Nephron progenitor cell (in vitro differentiated cells): ENCODE measurements at regions not wholly inside any gene's neighbourhood (a gene's known extent, or its start where the extent isn't known, plus 50 kb on each side); places are given as distances from the start of the nearest gene placed in this dataset.

Experiments
- DNase-seq: peaks from one replicate; pipeline ENCODE4 v3.0.0; 2021
- H3K27ac Mint-ChIP-seq: 2 replicates; pipeline ENCODE4 v1.8.0; 2021; ENCODE audit warnings: mild to moderate bottlenecking, moderate library complexity, mixed read lengths
- H3K27me3 Mint-ChIP-seq: 2 replicates; pipeline ENCODE4 v1.8.0; 2021; ENCODE audit warnings: mild to moderate bottlenecking, low read depth, mixed read lengths; ENCODE audit not compliant: poor library complexity
- H3K36me3 Mint-ChIP-seq: 2 replicates; pipeline ENCODE4 v1.8.0; 2021; ENCODE audit warnings: low read depth, mixed read lengths
- H3K4me1 Mint-ChIP-seq: 2 replicates; pipeline ENCODE4 v1.8.0; 2021; ENCODE audit warnings: mixed read lengths
- H3K4me3 Mint-ChIP-seq: 2 replicates; pipeline ENCODE4 v1.8.0; 2021; ENCODE audit warnings: mild to moderate bottlenecking, moderate library complexity, mixed read lengths
- H3K9me3 Mint-ChIP-seq: 2 replicates; pipeline ENCODE4 v1.8.0; 2021; ENCODE audit warnings: mild to moderate bottlenecking, moderate library complexity, mixed read lengths
- CTCF ChIP-seq: fragments of 200-600 bp; sonication (generic); IDR thresholded peaks from 2 replicates; pipeline ENCODE4 v1.5.0; 2021; ENCODE audit warnings: antibody characterized with exemption

GRCh38 chr3:115488409-115488808 lies 134.9 kb upstream of the GAP43 start:
- H3K27ac Mint-ChIP-seq: peak overlapping the region; percentile 22
- DNase-seq: no peak
- H3K36me3 Mint-ChIP-seq: no peaks in the 10 kb centered on the region
- H3K4me1 Mint-ChIP-seq: no peaks in the 10 kb centered on the region
- TF ChIP-seq CTCF: no peak
- peaks cover 4% of the 10 kb centered on the region for H3K27me3 Mint-ChIP-seq
- H3K9me3 Mint-ChIP-seq: no peaks in the 10 kb centered on the region
- H3K4me3 Mint-ChIP-seq: no peak overlapping the region

DNA sequence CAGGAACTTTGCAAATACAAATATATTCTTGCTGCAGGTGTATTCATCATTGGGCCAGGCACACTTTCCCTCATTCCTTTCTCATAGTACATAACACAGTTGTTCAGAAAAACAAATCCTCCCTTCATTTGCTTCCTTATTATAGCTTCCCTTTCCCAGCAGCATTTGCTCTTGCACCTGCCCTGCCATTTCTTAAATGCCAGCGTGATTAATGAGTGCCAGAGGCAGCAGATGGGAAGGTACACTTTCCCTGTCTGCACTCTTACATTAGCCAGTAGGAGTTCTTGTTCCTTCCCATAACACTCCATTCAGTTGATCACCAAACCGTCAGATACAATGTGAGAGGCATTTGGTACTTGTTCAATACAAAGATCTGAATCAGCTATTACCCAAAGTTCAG lies 128.5 kb upstream of the GAP43 start:
- Mint-ChIP-seq H3K9me3 (no peaks in the 10 kb centered on the region), H3K27me3 (peaks cover 3% of the 10 kb centered on the region), H3K4me1 (no peaks in the 10 kb centered on the region), H3K36me3 (no peaks in the 10 kb centered on the region), H3K4me3 (no peak overlapping the region), H3K27ac (no peak overlapping the region)
- no peak for DNase-seq
- no peak for TF ChIP-seq CTCF

- Mint-ChIP-seq H3K4me1 (no peaks in the 10 kb centered on the region), H3K27me3 (peaks cover 3% of the 10 kb centered on the region), H3K27ac (no peak overlapping the region), H3K4me3 (no peak overlapping the region), H3K9me3 (no peaks in the 10 kb centered on the region), H3K36me3 (no peaks in the 10 kb centered on the region)
- TF ChIP-seq CTCF: no peak
- DNase-seq: no peak
Measured at GRCh38 chr3:115498421-115498820, 124.9 kb upstream of the GAP43 start.

GRCh38 chr3:115498898-115499297 lies 124.4 kb upstream of the GAP43 start:
- H3K36me3 Mint-ChIP-seq: no peaks in the 10 kb centered on the region
- no peak overlapping the region for H3K4me3 Mint-ChIP-seq
- H3K27ac Mint-ChIP-seq: no peak overlapping the region
- H3K27me3 Mint-ChIP-seq: peaks cover 3% of the 10 kb centered on the region
- no peaks in the 10 kb centered on the region for H3K9me3 Mint-ChIP-seq
- H3K4me1 Mint-ChIP-seq: no peaks in the 10 kb centered on the region
- TF ChIP-seq CTCF: no peak
- no peak for DNase-seq

DNA sequence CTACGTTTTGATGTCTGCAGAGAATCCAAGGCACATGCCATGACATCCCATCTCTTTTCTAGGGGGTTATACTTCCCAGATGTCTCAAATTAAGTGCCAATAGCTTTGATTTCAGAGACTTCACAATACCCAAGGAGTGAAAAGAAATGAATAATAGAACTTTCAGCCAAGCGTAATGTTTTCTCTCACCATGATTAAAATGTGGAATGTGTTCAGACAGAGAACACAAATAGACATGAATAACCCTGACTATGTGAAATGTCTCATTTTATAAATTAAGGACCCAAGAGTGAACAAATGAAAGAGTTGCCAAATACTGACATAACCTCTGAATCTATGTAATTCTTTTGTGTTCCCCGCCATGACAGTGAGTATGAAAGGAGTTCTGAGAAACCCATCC lies 123.6 kb upstream of the GAP43 start:
- H3K36me3 Mint-ChIP-seq: no peaks in the 10 kb centered on the region
- no peaks in the 10 kb centered on the region for H3K4me1 Mint-ChIP-seq
- peaks cover 3% of the 10 kb centered on the region for H3K27me3 Mint-ChIP-seq
- no peak overlapping the region for H3K27ac Mint-ChIP-seq
- H3K9me3 Mint-ChIP-seq: no peaks in the 10 kb centered on the region
- H3K4me3 Mint-ChIP-seq: no peak overlapping the region
- no peak for TF ChIP-seq CTCF
- no peak for DNase-seq

DNA sequence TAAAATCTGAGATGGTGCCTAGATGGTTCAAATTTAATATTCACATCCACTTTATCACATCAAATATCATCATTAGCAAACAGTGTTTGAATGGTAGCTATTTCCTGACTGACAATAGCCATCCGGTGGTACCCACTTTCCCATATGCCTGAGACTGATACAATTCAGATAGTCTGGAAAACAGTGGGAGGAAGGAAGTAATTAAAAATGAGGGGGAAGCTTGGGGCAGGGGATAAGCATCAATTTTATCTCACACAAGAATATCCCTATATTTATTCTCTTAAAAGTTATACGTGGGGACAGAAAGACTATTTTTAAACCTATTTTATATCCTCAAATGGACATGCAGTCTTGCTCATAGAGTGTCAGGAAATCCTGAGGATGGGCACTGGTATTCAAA lies 122.5 kb upstream of the GAP43 start:
- H3K36me3 Mint-ChIP-seq: no peaks in the 10 kb centered on the region

More for the DNA sequence above, 122.5 kb upstream of the GAP43 start:
- DNase-seq: no peak
- no peaks in the 10 kb centered on the region for H3K27me3 Mint-ChIP-seq
- H3K4me3 Mint-ChIP-seq: no peak overlapping the region
- H3K9me3 Mint-ChIP-seq: peaks cover 6% of the 10 kb centered on the region
- no peaks in the 10 kb centered on the region for H3K4me1 Mint-ChIP-seq
- no peak for TF ChIP-seq CTCF
- H3K27ac Mint-ChIP-seq: no peak overlapping the region
